ENCODE measurements at regions not wholly inside any gene's neighbourhood (a gene's known extent, or its start where the extent isn't known, plus 50 kb on each side); places are given as distances from the start of the nearest gene placed in this dataset.

DNA sequence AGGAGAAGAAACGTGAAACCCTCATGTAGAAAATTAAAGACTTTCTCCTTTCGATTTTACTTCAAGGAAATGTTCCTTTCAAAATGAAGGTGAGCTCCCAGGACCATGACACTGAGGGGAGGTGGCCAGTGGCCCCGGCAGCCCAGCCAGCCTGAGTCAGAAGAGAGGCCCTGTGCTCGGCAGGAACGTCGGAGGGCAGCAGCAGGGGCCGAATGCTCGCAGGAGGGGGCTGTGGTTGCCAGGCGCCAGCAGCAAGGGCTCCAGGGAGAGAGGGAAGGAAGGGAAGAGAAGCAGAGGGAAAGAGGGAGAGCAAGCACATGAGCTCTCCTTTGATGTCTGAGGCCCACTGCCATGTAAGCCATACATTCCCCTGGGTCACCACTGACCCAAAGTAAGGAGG is 73.3 kb upstream of the ACKR3 start:
- DNase-seq (ENCODE audit: low read depth in 3 of 3) = no peak

GRCh38 chr2:236498369-236498768 is 71.3 kb upstream of the ACKR3 start:
- no peak for DNase-seq (ENCODE audit: low read depth in 3 of 3)

GRCh38 chr2:236499691-236500578 is 69.7 kb upstream of the ACKR3 start:
- DNase-seq (ENCODE audit: low read depth in 3 of 3) = no peak

DNA sequence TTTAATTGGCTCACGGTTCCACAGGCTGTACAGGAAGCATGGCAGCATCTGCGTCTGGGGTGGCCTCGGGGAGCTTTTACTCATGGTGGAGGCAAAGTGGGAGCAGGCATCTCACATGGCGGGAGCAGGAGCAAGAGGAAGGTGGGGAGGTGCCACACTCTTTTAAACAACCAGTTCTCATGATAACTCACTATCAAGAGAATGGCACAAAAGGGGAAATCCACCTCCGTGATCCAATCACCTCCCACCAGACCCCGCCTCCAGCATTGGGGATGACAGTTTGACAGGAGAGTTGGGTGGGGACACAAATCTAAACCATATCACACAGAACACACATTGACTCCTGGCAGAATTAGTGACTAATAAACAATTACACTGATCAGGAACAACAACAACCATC is 68.6 kb upstream of the ACKR3 start:
- DNase-seq (ENCODE audit: low read depth in 3 of 3) = no peak

GRCh38 chr2:236501531-236501930 is 68.1 kb upstream of the ACKR3 start:
- DNase-seq (ENCODE audit: low read depth in 3 of 3) = no peak

DNA sequence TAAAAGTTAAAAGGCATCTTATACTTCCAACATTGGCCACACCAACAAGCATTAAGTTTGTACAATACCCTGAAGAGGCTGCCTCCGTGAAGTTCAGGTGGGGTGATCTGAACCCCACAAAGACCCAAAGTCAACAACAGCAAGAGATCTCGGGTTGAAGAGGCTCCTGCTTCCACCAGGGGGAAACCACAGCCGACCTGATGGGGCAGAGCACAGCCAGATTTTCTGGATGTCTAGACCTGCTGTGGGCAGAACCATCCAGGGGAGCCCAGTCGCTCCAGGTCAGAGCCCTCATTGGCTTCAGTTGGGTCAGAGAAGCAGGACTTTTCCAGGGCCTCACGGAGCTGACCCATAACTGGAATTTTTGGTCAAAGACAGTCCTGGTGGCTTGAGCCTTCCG is 66.5 kb upstream of the ACKR3 start:
- DNase-seq (ENCODE audit: low read depth in 3 of 3) = no peak

- DNase-seq (ENCODE audit: low read depth in 3 of 3) = no peak
Observed at GRCh38 chr2:236503583-236503982, 66.0 kb upstream of the ACKR3 start.

DNA sequence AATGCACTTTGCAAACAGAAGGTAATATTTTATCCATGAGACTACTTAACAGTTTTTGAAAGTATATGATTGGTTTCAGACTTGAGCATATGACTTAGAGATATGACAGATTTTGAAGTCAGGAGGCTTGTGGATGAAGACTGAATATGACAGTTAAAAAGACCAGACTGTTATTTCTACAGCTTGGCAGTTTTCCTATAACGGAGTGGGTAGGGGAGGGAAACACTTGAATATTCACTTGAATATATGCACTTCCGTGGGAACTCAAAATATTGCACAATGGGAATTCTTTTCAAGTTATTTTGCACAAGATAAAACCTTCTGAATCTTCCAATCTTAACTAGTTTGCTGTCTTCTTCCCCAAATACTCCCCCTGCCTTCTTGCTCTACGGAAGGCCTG is 64.6 kb upstream of the ACKR3 start:
- DNase-seq (ENCODE audit: low read depth in 3 of 3) = no peak

DNA sequence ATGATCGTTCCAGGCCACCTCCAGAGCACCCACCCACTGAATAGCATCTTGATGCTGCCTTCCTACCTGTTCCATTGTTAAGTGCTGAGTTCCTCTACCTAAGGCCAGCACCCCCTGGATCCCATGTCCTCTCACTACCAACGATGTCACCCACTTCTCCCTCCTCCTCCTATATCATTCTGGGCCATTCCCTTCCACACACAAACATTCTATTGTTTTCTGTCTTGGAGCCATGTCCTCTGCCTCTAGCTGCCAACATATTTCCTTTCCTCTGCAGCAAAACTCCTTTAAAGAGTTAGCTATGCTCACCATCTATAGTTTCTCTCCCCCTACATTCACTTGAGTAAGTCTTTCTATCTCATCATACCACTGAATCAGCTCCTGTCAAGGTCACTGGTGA is 64.0 kb upstream of the ACKR3 start:
- no peak for DNase-seq (ENCODE audit: low read depth in 3 of 3)

- DNase-seq (ENCODE audit: low read depth in 3 of 3) = peak; percentile 17 to 47 (median 24)
Observed at GRCh38 chr2:236507393-236508085, 62.1 kb upstream of the ACKR3 start.

DNA sequence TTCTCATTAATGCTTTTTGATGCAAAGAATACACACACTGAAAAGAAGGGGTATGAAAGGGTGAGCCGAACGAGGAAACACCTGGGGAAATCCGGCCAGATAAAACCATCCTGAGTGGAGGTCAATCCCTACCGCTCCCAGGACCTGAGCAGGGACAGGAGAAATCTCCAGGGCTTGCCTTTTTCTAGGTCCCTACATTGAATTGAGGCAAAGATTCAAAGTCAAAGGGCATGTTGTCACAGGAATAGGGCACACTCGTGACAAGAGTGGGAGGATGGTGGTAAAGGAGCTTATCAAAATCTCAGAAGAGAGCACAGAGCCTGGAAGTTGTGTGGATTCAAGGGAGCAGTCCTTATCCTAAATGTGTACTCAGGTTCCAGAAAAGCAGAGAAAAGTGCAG is 61.2 kb upstream of the ACKR3 start:
- DNase-seq (ENCODE audit: low read depth in 3 of 3) = no peak

- DNase-seq (ENCODE audit: low read depth in 3 of 3) = no peak
Observed at GRCh38 chr2:236510034-236510433, 59.6 kb upstream of the ACKR3 start.

DNA sequence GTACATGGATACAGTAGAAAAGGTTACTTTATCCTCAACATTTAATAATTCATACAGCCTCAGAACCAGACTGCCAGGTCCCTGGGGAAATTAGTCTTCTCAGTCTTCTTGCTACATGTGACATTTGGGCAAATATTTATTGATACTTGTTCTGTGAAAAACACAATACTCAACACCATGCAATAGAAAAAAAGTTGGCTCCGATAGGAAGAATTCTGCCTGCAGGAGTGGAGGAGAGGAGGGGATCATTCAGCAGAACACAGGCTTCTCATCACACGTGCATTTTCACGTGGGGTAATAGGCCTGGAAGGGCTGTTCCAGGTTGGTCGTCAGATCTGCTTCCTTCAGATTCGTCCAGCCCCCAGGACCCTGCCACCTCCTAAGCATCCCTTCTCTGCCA is 58.4 kb upstream of the ACKR3 start:
- no peak for DNase-seq (ENCODE audit: low read depth in 3 of 3)

GRCh38 chr2:236512267-236512666 is 57.4 kb upstream of the ACKR3 start:
- DNase-seq (ENCODE audit: low read depth in 3 of 3) = no peak

DNA sequence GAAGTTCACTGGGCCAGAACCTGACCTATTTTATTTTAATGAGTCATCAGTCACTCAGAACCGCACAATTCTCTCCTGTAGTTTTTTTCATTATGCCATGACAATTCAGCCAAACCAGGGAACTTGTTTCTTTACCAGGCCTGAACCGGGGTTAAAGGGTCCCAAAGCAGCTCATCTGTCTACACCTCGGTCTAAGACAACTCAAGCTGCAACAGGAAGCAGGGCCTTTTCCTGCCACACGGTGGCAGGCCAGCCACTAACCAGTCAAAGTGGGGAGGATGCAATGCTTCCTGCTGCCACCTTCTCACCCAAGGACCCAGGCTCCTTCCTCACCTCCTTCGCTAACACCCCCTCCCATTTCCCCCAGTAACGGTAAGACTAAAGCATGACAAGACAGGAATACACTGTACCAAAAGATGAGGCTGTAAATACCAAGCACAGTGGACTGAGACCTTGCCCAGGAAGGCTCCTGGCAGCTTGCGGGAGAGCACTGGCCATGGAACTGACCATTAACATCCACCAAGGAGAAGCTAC is 56.7 kb upstream of the ACKR3 start:
- peak; percentile 41 to 60 (median 47) for DNase-seq (ENCODE audit: low read depth in 3 of 3)

DNA sequence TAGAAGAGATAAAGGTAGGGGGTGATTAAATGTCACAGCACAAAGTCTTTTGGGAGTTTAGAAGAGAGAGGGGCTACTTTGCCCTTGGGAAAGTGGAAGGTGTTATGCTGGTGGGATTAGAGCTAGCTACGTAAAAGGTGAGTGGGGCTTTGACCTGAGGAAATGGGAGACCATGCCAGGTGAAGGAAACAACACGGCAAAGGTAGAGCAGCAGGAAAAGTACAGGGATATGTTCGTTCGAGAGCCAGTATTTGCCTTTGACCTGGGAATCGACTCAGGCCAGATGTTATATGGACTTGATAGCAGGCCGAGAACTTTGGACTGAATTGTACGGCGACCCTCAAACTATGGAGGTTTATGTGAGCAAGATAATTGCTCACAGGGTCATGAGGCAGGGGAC is 55.7 kb upstream of the ACKR3 start:
- DNase-seq (ENCODE audit: low read depth in 3 of 3) = no peak

DNA sequence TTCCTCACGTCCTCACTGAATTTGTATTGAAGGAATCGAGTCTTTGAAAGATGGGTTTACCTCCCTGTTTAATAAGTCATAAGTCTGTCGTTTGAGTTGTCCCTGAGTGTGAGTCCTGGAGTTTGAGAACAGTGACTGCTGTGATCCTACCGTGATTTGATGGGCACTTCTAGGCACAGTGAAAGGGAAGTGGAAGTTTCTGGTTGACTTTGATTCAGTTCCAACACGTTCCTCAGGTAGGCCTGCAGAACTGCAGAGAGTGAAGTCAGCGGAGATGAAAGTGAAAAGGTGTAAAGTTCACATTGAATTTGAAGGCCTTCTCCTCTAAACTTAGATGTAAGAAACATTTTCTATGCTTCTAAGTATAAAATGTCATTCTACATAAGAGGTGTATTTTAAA is 52.9 kb upstream of the ACKR3 start:
- no peak for DNase-seq (ENCODE audit: low read depth in 3 of 3)

GRCh38 chr2:236517251-236518031 is 52.2 kb upstream of the ACKR3 start:
- DNase-seq (ENCODE audit: low read depth in 3 of 3) = no peak

All from stimulated activated CD4-positive, alpha-beta T cell treated with anti-CD3 and anti-CD28 coated beads, TNF-alpha, amount 100 ng/mL, for 24 hours (primary cell).